NCI-H510A (cell line): ENCODE measurements at regions not wholly inside any gene's neighbourhood (a gene's known extent, or its start where the extent isn't known, plus 50 kb on each side); places are given as distances from the start of the nearest gene placed in this dataset.
A peak's percentile ranks its signal among the peaks of the same experiment; 100 is the strongest.
"Not testable (repeated sequence)": the region's sequence is repeated elsewhere in the genome, so short reads cannot be mapped to it uniquely, and the experiment has no call there.

Experiments
- DNase-seq: peaks from one replicate; lab custom pipeline; 2025; lab: John Stamatoyannopoulos, UW

DNA sequence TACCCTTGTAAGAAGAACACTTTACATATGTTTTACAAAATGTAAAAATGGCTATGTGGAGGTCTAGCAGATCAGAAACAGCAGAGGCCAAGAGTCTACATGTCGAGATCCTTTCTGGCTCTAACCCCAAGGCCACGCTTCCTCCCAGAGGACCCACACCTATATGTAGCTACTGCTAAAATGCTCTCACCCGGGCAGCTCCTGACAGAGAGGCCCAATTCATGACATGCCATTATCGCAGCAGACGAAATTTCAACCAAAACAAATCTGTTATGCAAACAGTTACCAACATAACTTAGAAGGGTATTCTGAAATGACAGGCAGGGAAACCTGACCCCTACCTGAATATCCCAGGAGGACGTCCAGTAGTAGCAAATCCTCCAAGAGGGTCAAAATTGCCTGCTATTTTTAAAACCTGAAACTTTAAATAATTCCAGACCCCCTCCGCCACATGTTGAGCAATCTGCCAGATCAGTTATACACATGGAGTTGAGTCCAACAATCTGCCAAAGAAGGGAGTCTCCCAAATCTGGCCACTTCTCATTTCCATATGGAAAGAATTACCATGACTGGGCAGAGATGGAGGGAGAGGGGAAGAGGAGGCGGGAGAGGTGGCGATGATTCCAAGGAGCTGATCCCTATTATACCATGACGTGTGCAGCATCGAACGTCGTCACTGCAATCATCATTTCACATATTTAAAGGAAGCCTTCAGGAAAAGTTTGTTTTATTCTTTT lies 192.9 kb upstream of the TBL1X start:
- DNase-seq, result no peak

DNA sequence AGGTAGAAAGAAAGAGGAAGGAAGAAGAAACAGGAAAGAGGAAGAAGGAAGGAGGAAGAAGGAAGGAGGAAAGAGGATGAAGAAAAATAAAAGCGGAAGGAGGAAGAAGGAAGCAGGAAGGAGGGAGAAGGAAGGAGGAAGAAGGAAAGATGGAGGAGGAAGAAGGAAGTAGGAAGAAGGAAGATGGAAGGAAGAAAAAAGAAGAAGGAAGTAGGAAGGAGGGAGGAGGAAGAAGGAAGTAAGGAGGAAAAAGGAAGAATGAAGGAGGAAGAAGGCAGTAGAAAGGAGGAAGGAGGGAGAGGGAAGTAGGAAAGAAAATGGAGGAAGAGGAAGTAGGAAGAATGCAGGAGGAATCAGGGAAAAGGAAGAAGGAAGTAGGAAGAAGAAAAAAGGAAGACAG lies 191.1 kb upstream of the TBL1X start:
- DNase-seq, result no peak

GRCh38 chrX:9278475-9279233 lies 186.2 kb upstream of the TBL1X start:
- no peak for DNase-seq

DNA sequence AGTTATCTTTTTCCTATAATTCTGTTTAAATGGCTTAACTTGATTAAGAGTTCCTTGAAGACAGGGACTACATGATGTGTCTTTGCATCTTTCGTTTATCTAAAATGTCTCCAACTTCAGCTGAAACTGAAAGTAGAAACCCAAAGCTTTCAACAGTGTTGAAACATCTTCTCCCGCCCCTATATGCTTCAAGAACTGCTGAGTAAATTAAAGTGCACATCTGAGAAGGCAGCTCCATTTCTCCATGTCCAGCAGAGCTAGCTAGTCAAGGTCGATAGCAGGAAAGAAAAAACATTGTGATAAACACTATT lies 185.7 kb upstream of the TBL1X start:
- no peak for DNase-seq

- DNase-seq, result no peak
Observed at GRCh38 chrX:9280831-9281230, 184.0 kb upstream of the TBL1X start.

GRCh38 chrX:9282325-9282724 lies 182.5 kb upstream of the TBL1X start:
- no peak for DNase-seq

DNA sequence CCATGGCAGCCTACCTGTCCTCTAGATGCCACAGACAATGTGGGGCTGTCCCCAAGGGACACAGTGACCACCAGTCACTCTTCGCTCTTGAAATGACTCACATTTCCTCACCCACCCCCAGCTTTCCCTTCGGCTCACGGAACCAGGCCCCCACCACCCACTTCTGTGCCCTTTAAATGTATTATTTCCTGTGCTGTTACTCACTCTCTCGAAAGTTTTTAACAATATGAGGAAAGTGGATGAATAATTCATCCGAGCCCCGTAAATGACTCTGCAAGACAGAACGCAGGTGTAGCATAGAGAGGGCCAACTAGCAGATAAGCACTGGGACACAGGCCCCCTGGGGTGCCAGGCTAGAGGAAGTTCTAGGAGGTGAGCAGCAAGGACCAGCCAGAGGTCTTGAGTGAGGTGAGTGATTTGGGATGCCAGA lies 179.5 kb upstream of the TBL1X start:
- DNase-seq, result no peak

- no peak for DNase-seq
Observed at GRCh38 chrX:9286234-9286633, 178.6 kb upstream of the TBL1X start.

DNA sequence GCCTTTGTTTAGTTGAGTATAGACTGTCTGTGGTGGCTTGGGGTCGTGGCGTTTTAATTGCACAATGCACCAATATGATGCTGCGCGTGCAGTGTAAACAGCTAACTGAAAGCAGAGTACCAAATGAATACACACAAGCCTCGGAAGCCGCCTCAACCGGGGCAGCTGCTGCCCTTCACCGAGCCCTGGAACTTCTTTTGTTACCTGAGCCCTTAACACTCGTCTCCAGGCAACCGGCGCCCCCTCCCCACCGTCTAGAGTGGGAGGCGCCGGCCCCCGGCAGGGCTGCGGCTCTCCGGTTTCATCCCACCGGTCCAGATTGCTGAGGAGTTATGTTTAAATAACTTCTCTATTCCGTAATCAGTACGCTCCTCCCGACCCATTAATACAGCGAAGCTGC lies 173.2 kb upstream of the TBL1X start:
- peak; percentile 73 for DNase-seq

- no peak for DNase-seq
Observed at GRCh38 chrX:9293051-9293496, 171.8 kb upstream of the TBL1X start.

- no peak for DNase-seq
Observed at GRCh38 chrX:9293903-9294302, 171.0 kb upstream of the TBL1X start.

DNA sequence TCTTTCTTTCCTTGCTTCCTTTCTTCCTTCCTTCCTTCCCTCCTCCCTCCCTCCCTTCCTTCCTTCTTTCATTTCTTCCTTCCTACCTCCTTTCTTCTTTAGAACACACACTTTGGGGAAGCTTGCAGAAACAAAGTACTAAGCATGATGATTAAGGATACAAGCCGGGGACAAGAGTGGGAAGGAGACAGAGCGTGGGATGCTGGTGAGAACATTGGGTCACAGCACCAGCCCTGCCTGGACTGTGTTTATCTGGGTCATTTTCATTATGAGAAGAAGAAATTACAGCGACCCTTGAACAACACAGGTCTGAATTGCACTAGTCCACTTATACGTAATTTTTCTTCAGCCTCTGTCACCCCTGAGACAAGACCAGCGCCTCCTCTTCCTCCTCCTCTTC lies 169.3 kb upstream of the TBL1X start:
- DNase-seq, result no peak

- no peak for DNase-seq
Observed at GRCh38 chrX:9298221-9298620, 166.6 kb upstream of the TBL1X start.

DNA sequence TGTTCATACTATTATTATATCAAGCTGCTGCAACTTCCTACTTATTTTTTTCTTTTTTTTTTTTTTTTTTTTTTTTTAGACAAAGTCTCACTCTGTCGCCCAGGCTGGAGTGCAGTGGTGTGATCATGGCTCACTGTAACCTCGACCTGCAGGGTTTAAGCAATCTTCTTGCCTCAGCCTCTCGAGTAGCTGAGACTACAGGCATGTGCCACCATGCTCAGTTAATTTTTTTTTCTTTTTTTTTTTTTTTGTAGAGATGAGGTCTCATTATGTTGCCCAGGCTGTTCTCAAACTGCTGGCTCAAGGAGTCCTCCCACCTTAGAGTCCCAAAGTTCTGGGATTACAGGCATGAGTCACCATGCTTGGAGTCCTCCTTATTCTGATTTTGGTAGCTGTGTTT lies 165.2 kb upstream of the TBL1X start:
- DNase-seq, result not testable (repeated sequence)

- no peak for DNase-seq
Observed at GRCh38 chrX:9301836-9302235, 163.0 kb upstream of the TBL1X start.

- no peak for DNase-seq
Observed at GRCh38 chrX:9302381-9302780, 162.5 kb upstream of the TBL1X start.

DNA sequence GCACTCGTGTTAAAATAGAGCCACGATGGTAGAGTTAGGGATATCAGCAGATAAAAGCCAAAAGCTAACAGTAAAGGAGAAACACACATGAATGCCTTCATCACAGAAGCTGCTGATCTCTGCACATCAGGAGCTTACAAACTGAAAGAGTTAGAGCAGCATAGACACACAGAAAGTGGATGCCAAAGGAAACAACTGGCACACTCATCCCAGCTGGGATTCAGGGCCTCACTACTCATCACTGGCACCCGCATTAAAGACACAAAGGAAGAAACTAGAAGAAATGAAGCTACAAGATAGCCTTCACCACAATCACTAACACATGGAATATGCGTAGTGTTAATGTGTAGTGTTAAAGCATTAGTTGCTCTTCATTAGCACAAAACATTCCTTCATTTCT lies 156.4 kb upstream of the TBL1X start:
- no peak for DNase-seq

DNA sequence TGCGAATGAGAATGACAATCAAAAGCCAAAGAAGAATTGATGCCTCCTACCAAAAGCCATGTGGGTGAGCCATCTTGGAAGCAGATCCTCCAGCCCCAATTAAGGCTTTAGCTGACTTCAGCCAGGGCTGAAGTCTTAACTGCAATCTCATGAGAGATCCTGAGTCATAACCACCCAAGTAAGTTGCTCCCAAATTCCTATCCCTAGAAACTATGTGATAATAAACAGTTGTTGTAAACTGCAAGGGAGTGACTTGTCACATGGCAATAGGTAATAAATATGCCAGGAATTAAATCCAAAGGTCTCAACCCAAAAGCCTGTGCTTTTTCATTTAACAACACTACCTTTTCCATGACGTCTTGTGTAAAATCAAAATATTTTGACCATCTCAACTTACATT lies 154.2 kb upstream of the TBL1X start:
- DNase-seq, result no peak

DNA sequence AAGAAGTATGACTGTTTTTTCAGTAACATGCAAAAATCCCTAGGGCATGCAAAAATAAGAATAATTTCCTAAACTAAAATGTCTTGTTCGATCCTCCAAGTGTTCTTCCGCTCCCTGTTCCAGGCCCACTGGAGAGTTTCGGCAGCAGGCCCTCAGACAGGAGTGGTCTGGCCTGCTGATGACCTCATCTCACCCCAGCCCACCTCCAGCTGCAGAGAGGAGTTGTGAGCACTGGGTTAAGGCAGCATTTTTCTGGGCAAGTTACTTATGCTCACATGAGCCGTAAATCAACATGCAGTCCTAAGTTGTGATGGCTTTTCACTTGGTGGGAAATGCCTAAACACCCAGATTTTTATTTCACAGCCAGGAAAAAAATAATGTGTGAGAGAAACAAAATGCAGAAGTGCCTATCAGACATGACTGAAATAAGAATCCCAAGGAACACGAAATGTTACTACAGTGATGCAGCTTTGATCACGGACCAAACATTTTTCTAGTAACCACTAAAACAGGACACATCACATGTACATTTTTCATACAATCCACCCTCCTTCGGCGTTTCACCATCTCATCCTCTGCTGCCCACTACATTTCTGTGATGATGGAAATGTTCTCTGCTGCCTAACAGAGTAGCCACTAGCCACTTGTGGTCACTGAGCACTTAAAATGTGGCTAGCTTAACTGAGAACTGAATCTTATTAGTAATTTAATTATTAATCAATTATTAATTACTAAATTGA lies 153.3 kb upstream of the TBL1X start:
- DNase-seq, result no peak

GRCh38 chrX:9312922-9313867 lies 151.7 kb upstream of the TBL1X start:
- DNase-seq, result no peak

GRCh38 chrX:9315086-9315485 lies 149.8 kb upstream of the TBL1X start:
- DNase-seq, result no peak

DNA sequence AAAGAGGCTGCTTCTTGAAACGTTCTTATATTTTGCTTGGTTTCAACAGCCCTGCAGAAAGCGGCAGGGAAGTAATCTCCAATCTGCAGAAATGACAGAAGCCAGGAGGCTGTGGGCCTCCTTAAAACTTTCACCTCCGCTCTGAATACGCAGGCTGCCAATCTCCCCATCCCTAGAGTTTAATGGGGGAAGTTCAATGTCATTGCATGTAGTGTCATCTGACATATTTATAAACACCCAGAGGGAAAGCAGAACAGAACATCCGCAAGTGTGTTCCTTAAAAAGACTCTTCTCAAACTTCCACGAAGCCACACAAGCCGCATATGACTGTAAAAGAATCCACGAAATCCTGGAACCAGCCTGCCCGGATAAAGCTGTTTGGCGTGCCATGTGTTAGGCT lies 148.8 kb upstream of the TBL1X start:
- DNase-seq, result no peak
